ENCODE measurements at regions not wholly inside any gene's neighbourhood (a gene's known extent, or its start where the extent isn't known, plus 50 kb on each side); places are given as distances from the start of the nearest gene placed in this dataset.

- DNase-seq (ENCODE audit: low read depth) = no peak
Observed at GRCh38 chr2:5401115-5401657, 291.0 kb upstream of the SOX11 start.

GRCh38 chr2:5403392-5403791, 288.8 kb upstream of the SOX11 start:
- DNase-seq (ENCODE audit: low read depth) = no peak

GRCh38 chr2:5409898-5410381, 282.2 kb upstream of the SOX11 start:
- DNase-seq (ENCODE audit: low read depth) = no peak

GRCh38 chr2:5410991-5411700, 281.0 kb upstream of the SOX11 start:
- DNase-seq (ENCODE audit: low read depth) = no peak

DNA sequence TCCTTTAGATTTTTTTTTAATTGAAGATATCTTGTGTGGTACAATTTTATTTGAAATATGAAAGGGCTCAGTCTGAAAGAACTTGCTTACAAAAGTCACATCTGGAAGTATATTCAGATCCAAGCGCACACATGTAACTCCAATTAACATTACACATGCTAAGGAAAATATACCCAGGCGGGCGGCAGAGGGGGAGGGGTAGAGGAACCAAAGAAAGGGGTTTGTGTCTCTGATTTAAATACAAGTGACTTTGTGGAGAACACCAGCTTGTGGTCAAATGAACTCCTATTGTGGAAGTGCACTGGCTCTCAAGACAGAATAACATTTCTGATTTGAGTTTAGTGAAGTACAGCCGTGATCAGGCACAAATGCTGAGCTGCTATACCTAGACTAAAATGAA, 280.2 kb upstream of the SOX11 start:
- DNase-seq (ENCODE audit: low read depth) = no peak

- DNase-seq (ENCODE audit: low read depth) = no peak
Observed at GRCh38 chr2:5433855-5434254, 258.3 kb upstream of the SOX11 start.

DNA sequence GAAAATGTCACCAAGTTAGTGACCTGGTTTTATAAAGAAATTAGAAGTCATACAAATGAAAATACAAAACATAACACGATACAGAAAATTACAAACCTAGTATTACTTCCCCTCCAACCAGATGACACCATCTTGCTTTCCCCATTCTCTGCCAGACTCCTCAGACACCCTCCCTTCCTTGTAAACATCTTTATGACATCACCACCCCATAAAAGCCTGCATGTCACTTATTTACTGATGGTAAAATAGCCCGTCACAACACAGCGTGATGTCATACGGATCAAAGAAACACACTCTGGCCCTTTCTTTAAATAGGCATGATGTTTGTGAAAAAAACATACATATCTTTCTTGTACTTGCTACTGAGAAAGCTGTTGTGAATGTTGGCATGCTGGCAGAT, 254.8 kb upstream of the SOX11 start:
- no peak for DNase-seq (ENCODE audit: low read depth)

GRCh38 chr2:5440174-5440573, 252.0 kb upstream of the SOX11 start:
- no peak for DNase-seq (ENCODE audit: low read depth)

GRCh38 chr2:5442736-5443135, 249.4 kb upstream of the SOX11 start:
- DNase-seq (ENCODE audit: low read depth) = no peak

DNA sequence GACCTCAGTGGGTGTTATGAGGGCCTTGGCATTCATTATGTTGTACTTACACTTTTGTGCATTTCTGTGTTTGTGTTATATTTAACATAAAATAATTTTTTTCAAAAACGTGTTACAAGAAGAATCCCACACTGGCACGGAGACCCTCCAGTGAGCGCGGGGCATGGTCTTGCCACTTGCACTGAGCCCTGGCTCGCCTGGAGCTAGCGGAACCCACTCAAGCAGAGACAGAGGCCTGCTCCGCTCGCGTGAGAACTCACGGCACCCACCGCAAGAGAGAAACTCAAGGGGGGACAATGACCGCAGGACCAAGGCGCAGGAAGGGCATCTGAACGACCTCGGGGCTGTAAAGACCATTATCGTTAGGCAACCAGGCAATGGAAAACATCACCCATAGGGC, 248.0 kb upstream of the SOX11 start:
- no peak for DNase-seq (ENCODE audit: low read depth)

- no peak for DNase-seq (ENCODE audit: low read depth)
Observed at GRCh38 chr2:5444854-5445253, 247.3 kb upstream of the SOX11 start.

GRCh38 chr2:5449867-5450266, 242.3 kb upstream of the SOX11 start:
- no peak for DNase-seq (ENCODE audit: low read depth)

DNA sequence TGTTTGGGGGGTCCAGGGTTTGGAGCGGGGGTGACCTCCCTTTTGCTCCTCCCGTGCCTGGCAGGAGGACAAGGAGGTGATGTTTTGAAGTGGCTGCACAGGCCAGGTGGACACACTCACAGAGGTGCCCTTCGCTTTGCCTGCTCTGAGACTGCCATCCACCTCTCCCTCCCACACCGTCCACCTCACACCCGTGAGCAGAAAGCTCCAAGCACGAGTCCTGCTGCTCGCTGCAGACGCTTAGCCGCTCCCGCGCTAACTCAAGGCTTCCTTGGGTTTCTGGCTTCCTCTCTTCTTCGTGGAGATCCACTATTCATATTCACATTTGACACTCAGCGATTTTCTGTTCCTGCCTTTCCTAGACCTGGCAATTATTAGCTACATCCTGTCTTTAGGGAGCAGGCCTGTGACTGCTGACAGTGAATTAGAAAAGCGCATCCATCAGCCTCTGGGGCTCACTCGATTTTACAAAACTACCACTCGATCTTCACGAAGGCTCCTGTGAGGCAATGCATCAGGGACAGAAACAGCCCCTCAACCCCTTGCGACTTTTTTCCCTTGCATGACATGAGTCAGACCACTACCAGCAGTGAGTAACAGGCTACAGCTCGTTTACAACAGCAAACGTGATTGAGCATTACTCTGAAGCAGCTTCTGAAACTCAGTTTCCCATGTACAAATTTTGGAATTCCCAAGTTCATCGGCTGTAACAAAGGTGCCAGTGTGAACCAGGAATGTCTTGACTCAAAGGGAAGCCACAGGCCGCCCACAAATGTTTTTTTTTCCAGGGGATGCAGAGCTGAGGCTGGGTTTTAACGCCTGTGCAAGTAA, 238.7 kb upstream of the SOX11 start:
- DNase-seq (ENCODE audit: low read depth) = no peak

- DNase-seq (ENCODE audit: low read depth) = no peak
Observed at GRCh38 chr2:5454051-5454390, 238.2 kb upstream of the SOX11 start.

- DNase-seq (ENCODE audit: low read depth) = no peak
Observed at GRCh38 chr2:5459041-5459440, 233.1 kb upstream of the SOX11 start.

GRCh38 chr2:5464657-5465056, 227.5 kb upstream of the SOX11 start:
- DNase-seq (ENCODE audit: low read depth) = no peak

DNA sequence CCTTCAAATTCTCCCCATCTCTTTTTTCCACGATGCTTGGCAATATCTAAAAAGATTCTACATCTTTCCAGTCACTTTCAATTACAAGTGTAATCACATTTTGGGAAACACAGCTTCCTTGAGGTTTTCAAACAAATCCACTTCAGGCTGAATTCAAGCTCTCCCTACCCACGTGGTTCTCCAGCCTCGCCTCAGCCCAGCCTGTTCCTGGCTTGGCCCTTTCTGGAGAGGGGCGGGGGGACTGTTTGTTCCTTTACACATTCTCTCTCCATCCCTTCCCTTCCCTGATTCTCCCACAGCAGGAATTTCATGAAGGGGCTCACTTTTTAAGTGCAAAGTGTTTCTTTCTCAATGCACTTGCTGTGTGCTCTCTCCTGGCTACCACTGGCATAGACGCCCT, 226.3 kb upstream of the SOX11 start:
- no peak for DNase-seq (ENCODE audit: low read depth)

DNA sequence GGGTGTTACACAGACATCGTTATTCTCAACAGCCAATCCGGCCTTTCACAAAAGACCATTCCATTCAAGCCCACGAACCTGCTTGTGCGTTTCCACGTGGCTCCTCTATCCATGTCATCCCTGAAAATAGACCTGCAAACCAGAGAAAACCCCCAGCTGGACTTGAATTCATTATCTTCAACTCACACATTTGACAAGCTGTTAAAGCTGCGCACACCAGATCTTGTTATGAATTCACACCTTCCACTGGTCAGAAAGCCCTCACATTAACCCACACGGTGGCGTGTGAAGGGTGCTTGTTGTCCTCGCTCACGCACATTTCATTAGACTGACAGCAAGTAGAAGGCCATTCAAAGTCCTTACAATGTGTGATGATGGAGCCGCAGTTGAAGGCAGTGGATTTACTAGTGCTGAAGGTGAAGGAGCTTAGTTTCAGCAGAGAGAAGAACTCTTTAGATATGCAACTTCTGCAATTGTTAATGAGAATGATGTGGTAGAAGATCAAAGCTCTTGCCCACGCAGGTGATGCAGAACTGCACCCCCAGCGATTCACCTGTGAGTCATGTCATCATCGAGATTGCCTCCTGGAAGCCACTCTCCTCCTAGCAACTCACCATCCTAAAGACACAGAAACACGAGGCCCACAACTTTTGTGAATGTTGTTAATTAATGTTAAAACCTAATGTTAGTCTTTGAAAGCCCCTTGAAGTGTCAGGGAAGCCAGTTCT, 224.8 kb upstream of the SOX11 start:
- no peak for DNase-seq (ENCODE audit: low read depth)

DNA sequence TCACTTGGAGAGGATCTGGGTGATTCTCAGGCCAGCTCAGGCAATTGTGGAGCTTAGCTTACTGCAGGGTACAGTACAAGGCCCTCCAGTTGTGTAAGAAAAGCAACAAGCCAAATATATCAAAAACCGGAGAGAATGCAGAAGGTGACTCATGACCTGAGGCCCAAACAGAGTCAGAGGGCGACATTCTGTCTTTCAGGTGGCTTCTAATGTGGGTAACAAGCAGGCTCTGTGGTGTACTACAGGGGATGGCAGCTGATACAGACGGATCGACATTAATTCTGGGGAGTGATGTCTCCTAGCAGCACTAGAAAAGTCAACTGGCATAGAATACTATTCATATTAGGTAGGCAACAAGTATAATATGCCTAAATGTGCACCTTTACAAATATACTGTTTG, 219.5 kb upstream of the SOX11 start:
- DNase-seq (ENCODE audit: low read depth) = no peak

GRCh38 chr2:5473635-5474034, 218.5 kb upstream of the SOX11 start:
- no peak for DNase-seq (ENCODE audit: low read depth)

DNA sequence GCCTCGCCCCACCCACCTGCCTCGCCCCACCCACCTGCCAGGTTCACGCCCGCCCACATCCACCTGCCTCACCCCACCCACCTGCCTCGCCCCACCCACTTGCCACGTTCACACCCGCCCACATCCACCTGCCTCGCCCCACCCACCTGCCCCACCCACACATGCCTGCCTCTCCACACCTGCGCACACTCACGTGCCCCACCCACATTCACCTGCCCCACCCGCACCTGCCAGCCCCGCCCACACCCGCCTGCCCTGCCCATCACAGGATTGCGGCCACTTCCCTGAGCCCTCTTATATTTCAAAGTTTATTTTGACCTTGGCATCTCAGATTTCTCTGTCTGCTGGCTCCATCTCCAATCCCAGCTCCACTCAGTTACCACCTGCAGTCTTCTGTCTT, 217.5 kb upstream of the SOX11 start:
- DNase-seq (ENCODE audit: low read depth) = no peak

DNA sequence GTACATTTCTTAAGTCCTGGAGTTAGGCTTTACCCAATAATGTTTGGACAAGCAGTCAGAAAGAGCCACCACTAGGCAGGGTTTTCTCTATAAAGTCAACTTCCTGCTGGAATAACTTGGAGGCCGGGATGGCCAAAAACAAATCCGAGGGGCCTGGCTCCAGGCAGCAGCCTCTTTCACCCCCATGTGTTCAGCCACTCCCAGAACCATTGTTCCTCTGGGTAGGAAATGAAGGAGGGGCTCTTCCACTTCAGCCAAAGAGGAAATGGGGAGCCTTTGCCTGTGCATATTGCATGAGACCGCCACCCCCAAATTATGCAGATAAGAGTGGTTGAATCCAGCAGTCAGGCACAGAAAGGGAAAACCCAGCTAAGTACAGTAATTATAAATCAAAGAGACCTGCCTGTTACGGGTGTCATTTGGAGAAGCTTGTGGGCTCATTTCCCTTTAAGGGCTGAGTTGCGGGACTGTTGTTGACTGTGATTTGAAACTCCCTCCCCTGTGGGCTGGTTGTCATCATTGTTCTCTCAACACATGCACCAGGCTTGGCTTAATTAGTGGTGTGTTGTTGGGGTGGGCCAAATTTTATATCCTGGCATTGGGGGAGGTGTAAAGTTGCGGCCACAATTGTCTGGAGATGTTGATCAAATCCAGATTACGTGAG, 212.8 kb upstream of the SOX11 start:
- no peak for DNase-seq (ENCODE audit: low read depth)
